SK-N-SH (cell line): ENCODE measurements at regions not wholly inside any gene's neighbourhood (a gene's known extent, or its start where the extent isn't known, plus 50 kb on each side); places are given as distances from the start of the nearest gene placed in this dataset.
"Not testable (repeated sequence)": the region's sequence is repeated elsewhere in the genome, so short reads cannot be mapped to it uniquely, and the experiment has no call there.

Experiments used
- CTCF ChIA-PET: fragments of 300-600, 350-600 bp; formaldehyde crosslinking; extraction: SDS; loops from one replicate; lab custom pipeline; 2021; lab: Yijun Ruan, JAX
- POLR2A ChIA-PET: fragments of 350-600 bp; sonication (Branson Sonifier 250); formaldehyde crosslinking; extraction: SDS; loops from one replicate; lab custom pipeline; 2020; ENCODE audit warnings: antibody characterized with exemption, inconsistent platforms; lab: Yijun Ruan, JAX
- DNase-seq: peaks from one replicate; pipeline ENCODE4 v3.0.0; 2012
- H2AFZ ChIP-seq: fragments of 200-600 bp; sonication (generic); 2 replicates; pipeline ENCODE4 v1.8.1; 2016; ENCODE audit warnings: antibody characterized with exemption, mild to moderate bottlenecking, low read depth
- H3F3A ChIP-seq: fragments of 200-600 bp; sonication (generic); replicated peaks from 2 replicates; pipeline ENCODE3; 2016; ENCODE audit warnings: antibody characterized with exemption, mild to moderate bottlenecking; ENCODE audit not compliant: insufficient read depth
- H3K27ac ChIP-seq, 2 experiments: fragments of 200-500 bp in 1 of 2; fragments of 200-600 bp in 1 of 2; sonication (Bioruptor generic) in 1 of 2; sonication (generic), shearing (Covaris generic) in 1 of 2; 2 replicates each; pipeline versions ENCODE4 v1.5.1 to v1.6.1; 2014 to 2016; ENCODE audit warnings: low read depth in 2 of 2, inconsistent platforms in 1 of 2, low read length in 1 of 2, mild to moderate bottlenecking in 1 of 2, mixed read lengths in 1 of 2
- H3K27me3 ChIP-seq: fragments of 200-600 bp; sonication (generic), shearing (Covaris generic); 2 replicates; pipeline ENCODE4 v1.6.1; 2016; ENCODE audit warnings: mixed run types; ENCODE audit not compliant: insufficient read depth
- H3K36me3 ChIP-seq, 2 experiments: fragments of 200-500 bp in 1 of 2; fragments of 200-600 bp in 1 of 2; sonication (Bioruptor generic) in 1 of 2; sonication (generic) in 1 of 2; replicated peaks in 1 of 2; 2 replicates each; pipeline versions ENCODE3 to v1.5.1; 2014 to 2016; ENCODE audit warnings: low read length in 1 of 2, mild to moderate bottlenecking in 1 of 2; ENCODE audit not compliant: insufficient read depth in 2 of 2, control insufficient read depth in 1 of 2
- H3K4me1 ChIP-seq, 2 experiments: fragments of 200-500 bp in 1 of 2; fragments of 200-600 bp in 1 of 2; sonication (Bioruptor generic) in 1 of 2; sonication (generic), shearing (Covaris generic) in 1 of 2; 2 replicates each; pipeline versions ENCODE4 v1.5.1 to v1.6.1; 2014 to 2016; ENCODE audit warnings: low read depth in 1 of 2, low read length in 1 of 2, mixed run types in 1 of 2; ENCODE audit not compliant: insufficient read depth in 2 of 2, control insufficient read depth in 1 of 2
- H3K4me2 ChIP-seq: fragments of 200-600 bp; sonication (generic), shearing (Covaris generic); 2 replicates; pipeline ENCODE4 v1.6.1; 2017; ENCODE audit warnings: mixed run types
- H3K4me3 ChIP-seq, 2 experiments: fragments of 200-500 bp in 1 of 2; fragments of 200-600 bp in 1 of 2; sonication (Bioruptor generic) in 1 of 2; sonication (generic), shearing (Covaris generic) in 1 of 2; 2 replicates each; pipeline versions ENCODE4 v1.5.1 to v1.8.1; 2014 to 2016; ENCODE audit warnings: low read depth in 2 of 2, inconsistent platforms in 1 of 2, low read length in 1 of 2, mild to moderate bottlenecking in 1 of 2, mixed read lengths in 1 of 2, moderate library complexity in 1 of 2
- H3K79me2 ChIP-seq: fragments of 200-600 bp; sonication (generic); 2 replicates; pipeline ENCODE4 v1.8.1; 2017; ENCODE audit warnings: mild to moderate bottlenecking; ENCODE audit not compliant: insufficient read depth
- H3K9ac ChIP-seq: fragments of 200-600 bp; sonication (generic); 2 replicates; pipeline ENCODE4 v1.6.1; 2017; ENCODE audit warnings: mixed run types
- H3K9me2 ChIP-seq: fragments of 200-600 bp; sonication (generic); 2 replicates; pipeline ENCODE4 v1.6.1; 2017; ENCODE audit warnings: mixed run types
- H3K9me3 ChIP-seq: fragments of 200-600 bp; sonication (generic); 2 replicates; pipeline ENCODE4 v1.6.1; 2017; ENCODE audit warnings: mixed run types, mild to moderate bottlenecking, moderate library complexity
- H4K20me1 ChIP-seq: fragments of 200-600 bp; sonication (generic); 2 replicates; pipeline ENCODE4 v1.6.1; 2017; ENCODE audit warnings: mild to moderate bottlenecking, mixed run types; ENCODE audit not compliant: insufficient read depth
- FOSL2 ChIP-seq: IDR thresholded peaks from 2 replicates; pipeline ENCODE4 v1.4.0; 2012; ENCODE audit warnings: low read depth, mild to moderate bottlenecking, moderate library complexity, borderline replicate concordance
- FOXJ3 ChIP-seq: sonication (generic); formaldehyde crosslinking; IDR thresholded peaks from 2 replicates; pipeline ENCODE4 v1.5.1; 2020; ENCODE audit warnings: mild to moderate bottlenecking, missing genetic modification reagents
- FOXM1 ChIP-seq: IDR thresholded peaks from 2 replicates; pipeline ENCODE4 v1.4.0; 2012; ENCODE audit warnings: low read depth, mild to moderate bottlenecking
- GATA2 ChIP-seq: sonication (generic); formaldehyde crosslinking; IDR thresholded peaks from 2 replicates; pipeline ENCODE4 v1.5.0; 2020; ENCODE audit warnings: mild to moderate bottlenecking, missing genetic modification reagents
- NFIC ChIP-seq: IDR thresholded peaks from 2 replicates; pipeline ENCODE4 v1.4.0; 2012; ENCODE audit warnings: borderline replicate concordance
- RAD21 ChIP-seq: IDR thresholded peaks from 2 replicates; pipeline ENCODE4 v1.6.1; 2012; ENCODE audit warnings: mild to moderate bottlenecking, low read length
- RCOR1 ChIP-seq: fragments of 150-350 bp; IDR thresholded peaks from 2 replicates; pipeline ENCODE4 v1.6.1; 2017; ENCODE audit warnings: antibody characterized with exemption, low read length
- RFX5 ChIP-seq: IDR thresholded peaks from 2 replicates; pipeline ENCODE4 v1.6.1; 2012; ENCODE audit warnings: mild to moderate bottlenecking, improper control_type of control experiment, low read length
- SIN3A ChIP-seq: IDR thresholded peaks from 2 replicates; pipeline ENCODE4 v1.6.1; 2012; ENCODE audit warnings: low read depth, mild to moderate bottlenecking, low read length, moderate library complexity, borderline replicate concordance
- TCF12 ChIP-seq: IDR thresholded peaks from 2 replicates; pipeline ENCODE4 v1.4.0; 2012
- TEAD4 ChIP-seq: IDR thresholded peaks from 2 replicates; pipeline ENCODE4 v1.4.0; 2012; ENCODE audit warnings: mild to moderate bottlenecking, borderline replicate concordance; ENCODE audit not compliant: insufficient read depth
- YY1 ChIP-seq: IDR thresholded peaks from 2 replicates; pipeline ENCODE4 v1.4.0; 2012; ENCODE audit warnings: low read depth, mild to moderate bottlenecking
- WGBS: methylation state at CpG from one replicate; pipeline ENCODE4 v1.1.6; 2017; ENCODE audit warnings: low lambda C conversion rate; 5-methylcytosine and 5-hydroxymethylcytosine counted together
- TF ChIP-seq, protein P1 (sequence below): fragments of 200-600 bp; sonication (generic); IDR thresholded peaks from 2 replicates; pipeline ENCODE4 v1.6.1; 2017; ENCODE audit warnings: antibody characterized with exemption, mild to moderate bottlenecking, moderate library complexity
- TF ChIP-seq, protein P2 (sequence below): IDR thresholded peaks from 2 replicates; pipeline ENCODE4 v1.4.0; 2012; ENCODE audit warnings: low read depth
- TF ChIP-seq, protein P3 (sequence below): IDR thresholded peaks from 2 replicates; pipeline ENCODE4 v1.4.0; 2012; ENCODE audit warnings: low read depth, borderline replicate concordance
- TF ChIP-seq, protein P4 (sequence below): fragments of 150-350 bp; IDR thresholded peaks from 2 replicates; pipeline ENCODE4 v1.6.1; 2016; ENCODE audit warnings: mild to moderate bottlenecking, low read depth, low read length
- TF ChIP-seq, protein P5 (sequence below): IDR thresholded peaks from 2 replicates; pipeline ENCODE4 v1.4.0; 2012; ENCODE audit warnings: low read depth, borderline replicate concordance
- TF ChIP-seq, protein P6 (sequence below): IDR thresholded peaks from 2 replicates; pipeline ENCODE4; 2012

DNA sequence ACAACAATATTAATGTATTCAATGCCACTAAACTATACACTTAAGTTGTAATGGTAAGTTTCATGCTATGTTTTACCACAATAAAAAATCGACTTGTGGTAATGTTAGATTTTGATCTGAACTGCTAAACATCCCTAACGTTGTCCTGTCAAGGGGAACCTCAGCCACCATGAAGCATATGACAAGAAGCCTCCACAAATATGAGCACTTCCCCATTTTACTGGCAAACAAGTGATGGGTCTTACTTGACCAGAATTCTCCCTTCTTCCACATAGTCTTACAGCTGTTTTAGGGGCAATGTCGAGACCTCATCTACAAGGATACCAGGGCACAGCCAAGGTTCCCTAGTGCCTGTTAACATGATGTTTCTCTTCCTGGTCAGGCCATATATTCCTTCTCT, 124.2 kb upstream of the ABI3BP start:
- Histone ChIP-seq H3K4me3 (no peak overlapping the region), H3F3A (no peaks in the 10 kb centered on the region), H3K9ac (no peak overlapping the region), H3K9me2 (no peaks in the 10 kb centered on the region), H4K20me1 (no peaks in the 10 kb centered on the region), H3K27me3 (no peaks in the 10 kb centered on the region), H3K9me3 (no peaks in the 10 kb centered on the region), H3K79me2 (no peaks in the 10 kb centered on the region), H3K4me2 (no peak overlapping the region), H3K27ac (no peak overlapping the region), H3K36me3 (no peaks in the 10 kb centered on the region), H3K4me1 (no peaks in the 10 kb centered on the region), H2AFZ (no peak overlapping the region)
- DNase-seq = no peak
- TF ChIP-seq, protein P1, sequence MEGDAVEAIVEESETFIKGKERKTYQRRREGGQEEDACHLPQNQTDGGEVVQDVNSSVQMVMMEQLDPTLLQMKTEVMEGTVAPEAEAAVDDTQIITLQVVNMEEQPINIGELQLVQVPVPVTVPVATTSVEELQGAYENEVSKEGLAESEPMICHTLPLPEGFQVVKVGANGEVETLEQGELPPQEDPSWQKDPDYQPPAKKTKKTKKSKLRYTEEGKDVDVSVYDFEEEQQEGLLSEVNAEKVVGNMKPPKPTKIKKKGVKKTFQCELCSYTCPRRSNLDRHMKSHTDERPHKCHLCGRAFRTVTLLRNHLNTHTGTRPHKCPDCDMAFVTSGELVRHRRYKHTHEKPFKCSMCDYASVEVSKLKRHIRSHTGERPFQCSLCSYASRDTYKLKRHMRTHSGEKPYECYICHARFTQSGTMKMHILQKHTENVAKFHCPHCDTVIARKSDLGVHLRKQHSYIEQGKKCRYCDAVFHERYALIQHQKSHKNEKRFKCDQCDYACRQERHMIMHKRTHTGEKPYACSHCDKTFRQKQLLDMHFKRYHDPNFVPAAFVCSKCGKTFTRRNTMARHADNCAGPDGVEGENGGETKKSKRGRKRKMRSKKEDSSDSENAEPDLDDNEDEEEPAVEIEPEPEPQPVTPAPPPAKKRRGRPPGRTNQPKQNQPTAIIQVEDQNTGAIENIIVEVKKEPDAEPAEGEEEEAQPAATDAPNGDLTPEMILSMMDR = no peak
- TF ChIP-seq, protein P2, sequence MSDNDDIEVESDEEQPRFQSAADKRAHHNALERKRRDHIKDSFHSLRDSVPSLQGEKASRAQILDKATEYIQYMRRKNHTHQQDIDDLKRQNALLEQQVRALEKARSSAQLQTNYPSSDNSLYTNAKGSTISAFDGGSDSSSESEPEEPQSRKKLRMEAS = no peak
- TF ChIP-seq FOXM1 (no peak), RCOR1 (no peak), FOXJ3 (CRISPR knock-in tag) (no peak), NFIC (no peak), TEAD4 (no peak), TCF12 (no peak), SIN3A (no peak), RAD21 (no peak), YY1 (no peak), FOSL2 (no peak), GATA2 (CRISPR knock-in tag) (no peak), RFX5 (no peak)
- TF ChIP-seq, protein P3, sequence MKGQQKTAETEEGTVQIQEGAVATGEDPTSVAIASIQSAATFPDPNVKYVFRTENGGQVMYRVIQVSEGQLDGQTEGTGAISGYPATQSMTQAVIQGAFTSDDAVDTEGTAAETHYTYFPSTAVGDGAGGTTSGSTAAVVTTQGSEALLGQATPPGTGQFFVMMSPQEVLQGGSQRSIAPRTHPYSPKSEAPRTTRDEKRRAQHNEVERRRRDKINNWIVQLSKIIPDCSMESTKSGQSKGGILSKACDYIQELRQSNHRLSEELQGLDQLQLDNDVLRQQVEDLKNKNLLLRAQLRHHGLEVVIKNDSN = no peak
- TF ChIP-seq, protein P4, sequence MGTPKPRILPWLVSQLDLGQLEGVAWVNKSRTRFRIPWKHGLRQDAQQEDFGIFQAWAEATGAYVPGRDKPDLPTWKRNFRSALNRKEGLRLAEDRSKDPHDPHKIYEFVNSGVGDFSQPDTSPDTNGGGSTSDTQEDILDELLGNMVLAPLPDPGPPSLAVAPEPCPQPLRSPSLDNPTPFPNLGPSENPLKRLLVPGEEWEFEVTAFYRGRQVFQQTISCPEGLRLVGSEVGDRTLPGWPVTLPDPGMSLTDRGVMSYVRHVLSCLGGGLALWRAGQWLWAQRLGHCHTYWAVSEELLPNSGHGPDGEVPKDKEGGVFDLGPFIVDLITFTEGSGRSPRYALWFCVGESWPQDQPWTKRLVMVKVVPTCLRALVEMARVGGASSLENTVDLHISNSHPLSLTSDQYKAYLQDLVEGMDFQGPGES = no peak
- TF ChIP-seq, protein P5, sequence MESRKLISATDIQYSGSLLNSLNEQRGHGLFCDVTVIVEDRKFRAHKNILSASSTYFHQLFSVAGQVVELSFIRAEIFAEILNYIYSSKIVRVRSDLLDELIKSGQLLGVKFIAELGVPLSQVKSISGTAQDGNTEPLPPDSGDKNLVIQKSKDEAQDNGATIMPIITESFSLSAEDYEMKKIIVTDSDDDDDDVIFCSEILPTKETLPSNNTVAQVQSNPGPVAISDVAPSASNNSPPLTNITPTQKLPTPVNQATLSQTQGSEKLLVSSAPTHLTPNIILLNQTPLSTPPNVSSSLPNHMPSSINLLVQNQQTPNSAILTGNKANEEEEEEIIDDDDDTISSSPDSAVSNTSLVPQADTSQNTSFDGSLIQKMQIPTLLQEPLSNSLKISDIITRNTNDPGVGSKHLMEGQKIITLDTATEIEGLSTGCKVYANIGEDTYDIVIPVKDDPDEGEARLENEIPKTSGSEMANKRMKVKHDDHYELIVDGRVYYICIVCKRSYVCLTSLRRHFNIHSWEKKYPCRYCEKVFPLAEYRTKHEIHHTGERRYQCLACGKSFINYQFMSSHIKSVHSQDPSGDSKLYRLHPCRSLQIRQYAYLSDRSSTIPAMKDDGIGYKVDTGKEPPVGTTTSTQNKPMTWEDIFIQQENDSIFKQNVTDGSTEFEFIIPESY = no peak
- TF ChIP-seq, protein P6, sequence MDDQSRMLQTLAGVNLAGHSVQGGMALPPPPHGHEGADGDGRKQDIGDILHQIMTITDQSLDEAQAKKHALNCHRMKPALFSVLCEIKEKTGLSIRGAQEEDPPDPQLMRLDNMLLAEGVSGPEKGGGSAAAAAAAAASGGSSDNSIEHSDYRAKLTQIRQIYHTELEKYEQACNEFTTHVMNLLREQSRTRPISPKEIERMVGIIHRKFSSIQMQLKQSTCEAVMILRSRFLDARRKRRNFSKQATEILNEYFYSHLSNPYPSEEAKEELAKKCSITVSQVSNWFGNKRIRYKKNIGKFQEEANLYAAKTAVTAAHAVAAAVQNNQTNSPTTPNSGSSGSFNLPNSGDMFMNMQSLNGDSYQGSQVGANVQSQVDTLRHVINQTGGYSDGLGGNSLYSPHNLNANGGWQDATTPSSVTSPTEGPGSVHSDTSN = no peak
- WGBS = 40% methylated on average over 3 of the region's 3 CpGs
- CTCF ChIA-PET = no interaction called here
- POLR2A ChIA-PET = no interaction called here

DNA sequence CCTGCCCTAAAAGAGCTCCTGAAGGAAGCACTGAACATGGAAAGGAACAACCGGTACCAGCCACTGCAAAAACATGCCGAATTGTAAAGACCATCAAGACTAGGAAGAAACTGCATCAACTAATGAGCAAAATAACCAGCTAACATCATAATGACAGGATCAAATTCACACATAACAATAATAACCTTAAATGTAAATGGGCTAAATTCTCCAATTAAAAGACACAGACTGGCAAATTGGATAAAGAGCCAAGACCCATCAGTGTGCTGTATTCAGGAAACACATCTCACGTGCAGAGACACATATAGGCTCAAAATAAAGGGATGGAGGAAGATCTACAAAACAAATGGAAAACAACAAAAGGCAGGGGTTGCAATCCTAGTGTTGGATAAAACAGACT, 117.1 kb upstream of the ABI3BP start:
- H3K4me2 ChIP-seq, H3K4me3 ChIP-seq, H3K9me2 ChIP-seq, H3F3A ChIP-seq, H2AFZ ChIP-seq, H3K9me3 ChIP-seq, H4K20me1 ChIP-seq, H3K4me1 ChIP-seq, H3K27ac ChIP-seq, H3K9ac ChIP-seq, CTCF ChIA-PET, DNase-seq, H3K27me3 ChIP-seq, H3K36me3 ChIP-seq, H3K79me2 ChIP-seq, POLR2A ChIA-PET: not testable (repeated sequence)
- WGBS = 37% methylated on average over 3 of the region's 3 CpGs
